HG03066 (cell line): ENCODE measurements at regions not wholly inside any gene's neighbourhood (a gene's known extent, or its start where the extent isn't known, plus 50 kb on each side); places are given as distances from the start of the nearest gene placed in this dataset.
"Not testable (repeated sequence)": the region's sequence is repeated elsewhere in the genome, so short reads cannot be mapped to it uniquely, and the experiment has no call there.

Experiments used
- ATAC-seq: cut with Tn5 transposase; IDR thresholded peaks from one replicate; pipeline ENCODE4 v1.9.1; 2021; ENCODE audit warnings: low read depth; ENCODE audit not compliant: unreplicated experiment

DNA sequence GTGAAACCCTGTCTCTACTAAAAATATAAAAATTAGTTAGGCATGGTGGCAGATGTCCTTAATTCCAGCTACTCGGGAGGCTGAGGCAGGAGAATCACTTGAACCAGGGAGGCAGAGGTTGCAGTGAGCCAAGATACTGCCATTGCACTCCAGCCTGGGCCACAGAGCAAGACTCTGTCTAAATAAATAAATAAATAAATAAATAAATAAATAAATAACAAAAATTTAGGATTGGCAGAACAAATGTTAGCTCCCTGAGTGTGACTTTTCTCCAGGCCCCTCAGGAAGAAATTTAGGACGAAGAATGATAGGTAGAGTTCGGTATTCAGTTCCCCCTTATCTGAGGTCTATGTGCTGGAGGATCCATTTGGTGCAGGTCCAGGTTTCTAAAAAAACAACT, 181.2 kb downstream of the CD47 start:
- ATAC-seq: not testable (repeated sequence)

GRCh38 chr3:107907996-107908395, 182.8 kb downstream of the CD47 start:
- no peak for ATAC-seq

DNA sequence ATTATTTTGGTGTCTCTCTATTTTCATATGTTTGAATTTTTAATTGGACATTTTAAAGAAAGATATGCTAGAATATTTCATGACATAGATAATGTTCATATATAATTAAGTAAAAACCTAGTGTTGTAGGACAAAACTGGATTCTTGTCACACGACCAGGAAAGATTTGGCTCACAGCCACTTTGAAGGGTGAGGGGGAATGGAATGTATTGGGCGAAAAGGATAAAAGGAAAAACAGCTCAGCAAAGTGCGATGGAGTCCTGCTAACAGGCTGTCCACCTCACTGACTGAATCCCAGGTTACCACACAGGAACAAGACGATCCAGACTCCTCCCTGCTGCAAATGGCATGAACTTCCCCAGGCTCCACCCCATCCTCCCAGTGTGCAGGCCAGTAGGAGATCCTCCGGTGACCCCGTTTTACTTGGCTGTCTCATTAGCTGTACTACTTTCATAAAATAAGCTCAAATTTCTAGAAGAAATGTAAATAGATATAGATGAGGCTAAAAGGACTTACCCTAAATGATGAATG, 186.2 kb downstream of the CD47 start:
- no peak for ATAC-seq

- ATAC-seq: no peak
Observed at GRCh38 chr3:107899990-107900651, 190.7 kb downstream of the CD47 start.

DNA sequence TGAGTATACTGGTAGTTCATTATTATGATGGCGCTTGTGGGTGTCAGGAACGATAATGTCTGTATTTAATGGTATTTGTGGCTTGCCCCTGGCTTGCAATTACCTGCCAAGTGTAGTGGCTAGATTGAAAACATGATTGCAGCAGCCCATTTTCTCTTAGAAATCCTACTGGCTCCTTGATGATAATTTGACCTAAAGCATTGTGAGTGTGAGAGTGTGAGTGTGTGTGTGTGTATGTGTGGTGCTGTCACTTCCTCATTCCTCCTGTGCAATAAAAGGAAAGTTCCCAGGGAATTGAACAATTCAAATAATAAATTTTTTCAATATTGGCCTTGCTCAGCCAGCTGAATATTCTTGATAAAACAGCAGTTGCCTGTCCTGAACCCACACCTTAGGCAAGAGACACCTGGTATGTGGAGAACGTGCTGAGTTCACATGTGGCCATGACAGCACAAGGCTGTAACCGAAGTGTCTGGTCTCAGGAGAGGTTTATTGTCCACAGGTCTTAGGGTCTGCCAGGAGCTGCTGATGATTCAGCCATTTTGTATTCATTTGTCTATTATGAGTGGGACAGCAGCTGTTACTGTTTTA, 193.3 kb downstream of the CD47 start:
- no peak for ATAC-seq

DNA sequence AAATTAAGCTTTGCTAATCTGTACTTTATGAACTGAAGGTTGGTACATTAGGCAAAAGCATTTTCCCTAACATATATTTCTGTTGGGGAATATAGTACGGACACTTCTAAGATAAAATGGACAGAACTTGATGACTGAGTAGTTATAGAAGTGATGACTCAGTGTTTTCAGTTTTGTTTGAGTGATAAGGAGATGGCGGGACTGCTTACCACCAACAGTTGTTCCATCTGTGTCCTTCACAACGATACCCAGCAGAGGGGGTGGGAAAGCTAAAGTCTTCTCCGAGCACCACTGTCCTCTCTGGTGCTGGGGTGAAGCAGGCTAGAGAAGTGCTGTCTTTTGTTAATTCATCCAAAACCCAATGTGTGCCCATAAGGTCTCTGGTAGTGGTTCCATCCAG, 195.8 kb downstream of the CD47 start:
- ATAC-seq: no peak

- no peak for ATAC-seq
Observed at GRCh38 chr3:107892955-107893624, 197.7 kb downstream of the CD47 start.

DNA sequence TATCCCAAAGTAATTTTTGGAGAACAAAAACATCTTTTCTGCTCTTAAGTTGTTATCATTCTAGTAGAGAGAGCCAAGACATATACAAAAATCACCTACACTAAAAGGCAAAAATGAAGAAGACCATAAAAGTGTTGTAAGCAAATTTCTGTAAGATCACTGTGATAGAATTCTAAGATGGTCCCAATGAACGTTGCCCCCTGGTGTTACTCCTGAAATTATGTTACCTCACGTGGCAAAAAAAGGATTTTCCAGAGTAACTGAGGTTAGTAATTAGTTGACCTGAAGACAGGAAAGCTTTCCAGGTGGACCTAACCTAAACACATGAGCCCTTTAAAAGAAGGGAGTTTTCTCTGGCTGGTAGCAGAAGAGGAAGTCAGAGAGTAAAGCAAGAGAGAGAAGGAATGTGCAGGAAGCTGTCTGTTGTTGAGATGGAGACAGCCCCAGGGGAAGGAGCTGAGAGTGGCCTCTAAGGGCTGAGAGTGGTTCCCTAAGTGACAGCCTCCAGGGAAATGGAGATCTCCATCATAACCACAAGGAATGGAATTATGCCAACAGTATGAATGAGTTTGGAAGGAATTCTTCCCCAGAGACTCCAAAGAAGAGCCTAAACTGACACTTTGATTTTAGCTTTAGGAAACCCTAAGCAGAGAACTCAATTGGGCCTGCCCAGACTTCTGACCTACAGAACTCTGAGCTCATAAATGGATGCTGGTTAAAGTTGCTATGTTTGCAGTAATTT, 205.9 kb downstream of the CD47 start:
- no peak for ATAC-seq

- ATAC-seq: no peak
Observed at GRCh38 chr3:107884028-107884427, 206.8 kb downstream of the CD47 start.

GRCh38 chr3:107882881-107883280, 207.9 kb downstream of the CD47 start:
- no peak for ATAC-seq

GRCh38 chr3:107882261-107882660, 208.6 kb downstream of the CD47 start:
- no peak for ATAC-seq

DNA sequence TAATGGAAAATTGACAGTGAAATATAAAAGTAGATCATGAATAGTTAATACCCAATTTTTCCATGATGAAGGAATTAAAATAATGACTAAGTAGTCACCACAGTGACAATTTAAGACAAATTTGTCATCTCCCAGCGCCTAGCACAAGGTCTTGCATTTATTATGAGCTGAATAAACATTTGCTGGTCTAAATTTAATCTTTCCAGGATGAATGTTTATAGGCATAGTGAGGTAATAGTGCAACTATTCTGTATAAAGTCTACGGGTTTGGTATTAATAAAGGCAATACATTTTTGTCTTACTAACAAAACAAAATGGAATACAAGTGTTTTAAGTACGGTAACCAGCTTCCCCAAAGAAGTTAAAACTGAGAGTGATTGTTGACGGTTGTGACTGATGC, 209.3 kb downstream of the CD47 start:
- no peak for ATAC-seq

DNA sequence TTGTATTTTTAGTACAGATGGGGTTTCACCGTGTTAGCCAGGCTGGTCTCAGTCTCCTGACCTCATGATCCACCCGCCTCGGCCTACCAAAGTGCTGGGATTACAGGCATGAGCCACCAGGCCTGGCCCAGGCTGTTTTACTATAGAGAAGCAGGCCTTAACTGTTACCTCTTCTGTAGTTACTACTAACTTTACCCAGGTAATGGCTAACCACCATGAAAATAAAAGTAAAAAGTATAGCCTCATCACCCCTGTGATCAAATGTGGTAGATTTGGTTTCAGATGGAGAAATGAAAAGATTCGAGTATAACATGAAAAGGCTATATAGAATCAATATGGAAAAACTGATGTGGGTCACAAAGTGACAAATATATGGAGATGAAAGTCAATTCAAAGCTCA, 210.1 kb downstream of the CD47 start:
- ATAC-seq: no peak

DNA sequence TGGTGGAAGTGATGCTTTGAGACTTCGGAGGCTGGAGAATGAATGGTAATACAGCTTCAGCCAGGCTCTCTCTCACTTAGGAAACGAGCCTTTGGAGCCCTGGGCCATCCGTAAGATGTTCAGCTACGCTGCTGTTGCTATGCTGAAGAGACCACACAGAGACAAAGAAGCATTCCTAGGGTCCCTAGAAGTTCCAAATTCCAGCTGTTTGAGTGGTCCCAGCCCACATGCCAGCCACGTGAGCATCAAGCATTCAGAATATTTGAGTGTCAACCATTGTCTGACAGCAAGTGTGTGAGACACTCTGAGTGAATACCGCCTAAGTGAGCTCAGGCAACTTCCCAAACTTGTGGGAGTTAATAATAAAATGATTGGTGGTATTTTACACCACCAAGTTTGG, 212.9 kb downstream of the CD47 start:
- no peak for ATAC-seq

DNA sequence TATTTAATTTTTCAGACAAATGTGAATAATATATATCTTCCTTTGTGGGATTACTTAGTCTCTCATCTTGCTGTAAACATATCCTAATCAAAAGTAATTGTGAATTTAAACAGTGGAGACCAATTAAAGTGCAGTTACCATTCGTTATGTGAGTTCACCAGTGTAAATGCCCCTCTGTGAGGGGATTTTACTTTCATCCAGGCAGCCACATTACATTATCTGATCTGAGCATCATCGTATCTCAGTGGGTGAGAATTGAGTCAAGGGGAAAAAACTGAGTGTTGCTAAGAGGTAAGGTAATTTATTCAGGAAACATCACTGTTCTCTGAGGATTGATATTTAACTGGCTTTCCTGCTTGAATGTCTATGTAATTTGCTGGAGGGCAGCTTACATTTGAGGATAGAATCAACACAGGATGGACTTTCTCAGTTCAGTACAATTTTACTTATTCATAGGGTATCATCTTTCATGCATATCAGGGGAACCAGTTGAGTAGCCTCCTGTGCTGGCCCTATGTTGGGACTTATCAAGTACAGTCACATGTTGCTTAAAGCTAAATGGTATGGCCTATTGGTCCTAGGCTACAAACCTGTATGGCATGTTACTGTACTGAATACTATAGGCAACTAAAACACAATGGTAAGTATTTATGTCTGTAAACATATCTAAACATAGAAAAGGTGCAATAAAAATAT, 219.7 kb downstream of the CD47 start:
- ATAC-seq: no peak

GRCh38 chr3:107870096-107870495, 220.7 kb downstream of the CD47 start:
- ATAC-seq: no peak

GRCh38 chr3:107868449-107868848, 222.4 kb downstream of the CD47 start:
- ATAC-seq: no peak

DNA sequence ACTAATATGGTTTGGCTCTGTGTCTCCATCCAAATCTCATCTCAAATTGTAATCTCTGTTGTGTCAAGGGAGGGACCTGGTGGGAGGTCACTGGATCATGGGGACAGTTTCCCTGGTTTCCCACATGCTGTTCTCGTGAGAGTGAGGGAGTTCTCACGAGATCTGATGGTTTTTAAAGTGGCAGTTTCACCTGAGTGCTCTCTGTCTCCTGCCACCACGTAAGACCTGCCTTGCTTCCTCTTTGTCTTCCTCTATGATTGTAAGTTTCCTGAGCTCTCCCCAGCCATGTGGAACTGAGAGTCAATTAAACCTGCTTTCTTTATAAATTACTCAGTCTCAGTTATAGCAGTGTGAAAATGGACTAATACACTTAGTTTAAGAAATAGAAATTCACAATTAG, 228.9 kb downstream of the CD47 start:
- ATAC-seq: peak; percentile 84

DNA sequence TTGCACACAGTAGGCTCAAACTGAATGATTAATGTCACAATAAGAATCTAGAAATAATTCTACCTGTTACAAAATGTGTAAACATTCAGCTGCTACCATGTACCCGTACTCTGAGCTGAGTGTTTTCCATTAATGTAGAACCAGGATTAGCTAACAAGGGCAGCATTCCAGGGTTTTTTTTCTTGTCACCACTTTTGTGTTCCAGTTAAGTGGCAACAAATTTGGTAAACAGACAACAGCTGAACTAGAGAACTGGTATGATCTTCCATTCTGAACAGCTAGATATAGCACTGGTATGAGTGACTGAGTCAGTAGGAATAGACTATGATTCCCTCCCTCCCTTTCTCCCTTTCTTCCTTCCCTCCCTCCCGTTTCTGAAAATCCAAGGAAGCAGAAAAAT, 229.4 kb downstream of the CD47 start:
- ATAC-seq: no peak
